ENCODE measurements at regions not wholly inside any gene's neighbourhood (a gene's known extent, or its start where the extent isn't known, plus 50 kb on each side); places are given as distances from the start of the nearest gene placed in this dataset.

GRCh38 chr4:11741190-11741652, 312.5 kb upstream of the HS3ST1 start:
- TF ChIP-seq CTCF (conservative IDR thresholded peaks at IDR 0.05; ENCODE audit: low read depth in 2 of 2) (no peak), JUNB (IDR thresholded peaks at IDR 0.05; ENCODE audit: unreplicated experiment) (no peak), EZH2 (IDR thresholded peaks at IDR 0.05; ENCODE audit: low read depth, unreplicated experiment) (no peak), EZH2phosphoT487 (IDR thresholded peaks at IDR 0.05; ENCODE audit: unreplicated experiment) (no peak), CREB1 (CRISPR knock-in tag; IDR thresholded peaks at IDR 0.05; ENCODE audit: low read depth) (no peak)
